Ovary (tissue), 3 donors: ENCODE measurements at regions not wholly inside any gene's neighbourhood (a gene's known extent, or its start where the extent isn't known, plus 50 kb on each side); places are given as distances from the start of the nearest gene placed in this dataset.

Experiments used
- POLR2A ChIP-seq: fragments of 450-650 bp; IDR thresholded peaks from one replicate; pipeline ENCODE4 v1.6.1; 2017; ENCODE audit warnings: antibody characterized with exemption, mild to moderate bottlenecking, moderate library complexity
- TF ChIP-seq, protein P1 (sequence below), 3 donors: fragments of 450-650 bp in 2 of 3; fragments of 200-600 bp in 1 of 3; IDR thresholded peaks; one replicate each; pipeline versions ENCODE4 v1.5.1 to v1.8.0; 2016 to 2022; ENCODE audit warnings: antibody characterized with exemption in 3 of 3, mild to moderate bottlenecking in 1 of 3
- donor health status: DM: no; HTN: no; CAD: no.

DNA sequence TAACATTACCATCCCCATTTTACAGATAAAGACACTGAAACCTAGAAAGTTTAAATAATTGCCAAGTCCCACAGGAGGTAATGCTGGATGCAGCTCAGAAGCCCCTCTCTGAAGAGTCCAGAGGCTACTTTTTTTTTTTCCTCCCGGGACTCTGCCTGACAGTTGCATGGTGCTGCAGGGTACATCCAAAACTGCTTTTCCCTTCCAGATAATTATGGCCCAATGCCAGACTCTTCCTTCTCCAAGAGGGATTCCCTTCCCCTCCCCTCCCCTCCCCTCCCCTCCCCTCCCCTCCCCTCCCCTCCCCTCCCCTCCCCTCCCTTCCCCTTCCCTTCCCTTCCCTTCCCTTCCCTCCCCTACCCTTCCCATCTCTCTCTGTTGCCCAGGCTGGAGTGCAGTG is 122.9 kb downstream of the LSMEM1 start:
- TF ChIP-seq, protein P1, sequence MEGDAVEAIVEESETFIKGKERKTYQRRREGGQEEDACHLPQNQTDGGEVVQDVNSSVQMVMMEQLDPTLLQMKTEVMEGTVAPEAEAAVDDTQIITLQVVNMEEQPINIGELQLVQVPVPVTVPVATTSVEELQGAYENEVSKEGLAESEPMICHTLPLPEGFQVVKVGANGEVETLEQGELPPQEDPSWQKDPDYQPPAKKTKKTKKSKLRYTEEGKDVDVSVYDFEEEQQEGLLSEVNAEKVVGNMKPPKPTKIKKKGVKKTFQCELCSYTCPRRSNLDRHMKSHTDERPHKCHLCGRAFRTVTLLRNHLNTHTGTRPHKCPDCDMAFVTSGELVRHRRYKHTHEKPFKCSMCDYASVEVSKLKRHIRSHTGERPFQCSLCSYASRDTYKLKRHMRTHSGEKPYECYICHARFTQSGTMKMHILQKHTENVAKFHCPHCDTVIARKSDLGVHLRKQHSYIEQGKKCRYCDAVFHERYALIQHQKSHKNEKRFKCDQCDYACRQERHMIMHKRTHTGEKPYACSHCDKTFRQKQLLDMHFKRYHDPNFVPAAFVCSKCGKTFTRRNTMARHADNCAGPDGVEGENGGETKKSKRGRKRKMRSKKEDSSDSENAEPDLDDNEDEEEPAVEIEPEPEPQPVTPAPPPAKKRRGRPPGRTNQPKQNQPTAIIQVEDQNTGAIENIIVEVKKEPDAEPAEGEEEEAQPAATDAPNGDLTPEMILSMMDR (IDR thresholded peaks at IDR 0.05) = no peak
- TF ChIP-seq POLR2A = no peak
